ENCODE measurements at regions not wholly inside any gene's neighbourhood (a gene's known extent, or its start where the extent isn't known, plus 50 kb on each side); places are given as distances from the start of the nearest gene placed in this dataset.

DNA sequence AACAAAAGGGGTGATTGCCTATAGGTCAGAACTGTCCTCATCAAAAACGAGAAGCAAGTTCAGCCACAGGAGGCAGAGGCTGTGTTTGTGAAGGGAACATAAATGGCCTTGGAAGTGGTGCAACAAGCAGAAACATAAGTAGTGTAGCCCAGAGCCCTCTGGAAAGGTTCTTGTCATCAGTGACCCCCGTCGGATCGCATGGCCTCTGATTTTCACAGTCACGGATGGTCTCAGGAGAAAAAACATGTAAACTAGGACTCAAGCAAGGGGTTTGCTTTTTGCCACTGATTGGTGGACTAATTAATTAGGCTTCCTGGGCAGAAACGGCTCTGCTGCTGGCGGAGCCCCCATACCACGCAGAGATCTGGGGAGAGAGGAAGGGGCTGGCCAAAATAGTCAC is 496.5 kb upstream of the MKI67 start:
- Histone ChIP-seq H3K79me2 (ENCODE audit: insufficient read depth, low read length) (no peaks in the 10 kb centered on the region), H3K4me3 (replicated peaks in 1 of 3; ENCODE audit: insufficient read depth in 1 of 3, low read depth in 2 of 3, low read length in 3 of 3) (no peak overlapping the region), H3K27ac (ENCODE audit: extremely low read length, insufficient read depth, low read length) (no peak overlapping the region), H3K4me2 (ENCODE audit: low read depth, low read length) (no peak overlapping the region), H3K4me1 (ENCODE audit: insufficient read depth, low read length) (no peaks in the 10 kb centered on the region), H2AFZ (ENCODE audit: low read length) (no peak overlapping the region), H3K27me3 (ENCODE audit: control insufficient read depth in 1 of 2, insufficient read depth in 2 of 2, low read length in 2 of 2) (peaks cover 0 to 36% of the 10 kb centered on the region in 2 experiments; a peak in 3 of 5 replicates), H4K20me1 (ENCODE audit: insufficient read depth, low read length) (no peaks in the 10 kb centered on the region), H3K9ac (ENCODE audit: insufficient read depth, low read depth, low read length) (no peak overlapping the region), H3K36me3 (replicated peaks in 1 of 2; ENCODE audit: control insufficient read depth in 1 of 2, insufficient read depth in 2 of 2, low read length in 2 of 2) (no peaks in the 10 kb centered on the region), H3K9me3 (ENCODE audit: low read length) (no peaks in the 10 kb centered on the region)
- TF ChIP-seq, protein P1, sequence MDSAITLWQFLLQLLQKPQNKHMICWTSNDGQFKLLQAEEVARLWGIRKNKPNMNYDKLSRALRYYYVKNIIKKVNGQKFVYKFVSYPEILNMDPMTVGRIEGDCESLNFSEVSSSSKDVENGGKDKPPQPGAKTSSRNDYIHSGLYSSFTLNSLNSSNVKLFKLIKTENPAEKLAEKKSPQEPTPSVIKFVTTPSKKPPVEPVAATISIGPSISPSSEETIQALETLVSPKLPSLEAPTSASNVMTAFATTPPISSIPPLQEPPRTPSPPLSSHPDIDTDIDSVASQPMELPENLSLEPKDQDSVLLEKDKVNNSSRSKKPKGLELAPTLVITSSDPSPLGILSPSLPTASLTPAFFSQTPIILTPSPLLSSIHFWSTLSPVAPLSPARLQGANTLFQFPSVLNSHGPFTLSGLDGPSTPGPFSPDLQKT (CRISPR knock-in tag; IDR thresholded peaks at IDR 0.05; ENCODE audit: borderline replicate concordance) = no peak
- TF ChIP-seq ZFP1 (CRISPR knock-in tag; IDR thresholded peaks at IDR 0.05) = no peak
- TF ChIP-seq POLR2G (IDR thresholded peaks at IDR 0.05; ENCODE audit: low read depth, low read length) = no peak
- TF ChIP-seq EHMT2 (IDR thresholded peaks at IDR 0.05; ENCODE audit: borderline replicate concordance, low read depth, low read length) = no peak
- no peak for TF ChIP-seq U2AF2 (IDR thresholded peaks at IDR 0.05; ENCODE audit: low read depth, low read length)
- TF ChIP-seq MYNN (CRISPR knock-in tag; IDR thresholded peaks at IDR 0.05; ENCODE audit: low read depth) = no peak
- TF ChIP-seq, protein P2, sequence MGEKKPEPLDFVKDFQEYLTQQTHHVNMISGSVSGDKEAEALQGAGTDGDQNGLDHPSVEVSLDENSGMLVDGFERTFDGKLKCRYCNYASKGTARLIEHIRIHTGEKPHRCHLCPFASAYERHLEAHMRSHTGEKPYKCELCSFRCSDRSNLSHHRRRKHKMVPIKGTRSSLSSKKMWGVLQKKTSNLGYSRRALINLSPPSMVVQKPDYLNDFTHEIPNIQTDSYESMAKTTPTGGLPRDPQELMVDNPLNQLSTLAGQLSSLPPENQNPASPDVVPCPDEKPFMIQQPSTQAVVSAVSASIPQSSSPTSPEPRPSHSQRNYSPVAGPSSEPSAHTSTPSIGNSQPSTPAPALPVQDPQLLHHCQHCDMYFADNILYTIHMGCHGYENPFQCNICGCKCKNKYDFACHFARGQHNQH (CRISPR knock-in tag; IDR thresholded peaks at IDR 0.05) = no peak
- no peak for TF ChIP-seq ISL2 (CRISPR knock-in tag; IDR thresholded peaks at IDR 0.05)
- no peak for TF ChIP-seq SOX5 (CRISPR knock-in tag; IDR thresholded peaks at IDR 0.05; ENCODE audit: borderline replicate concordance)
- no peak for TF ChIP-seq ZNF142 (CRISPR knock-in tag; IDR thresholded peaks at IDR 0.05)
- no peak for TF ChIP-seq ZNF562 (CRISPR knock-in tag; IDR thresholded peaks at IDR 0.05; ENCODE audit: borderline replicate concordance)
- in situ Hi-C loops (cut with HindIII; ENCODE audit: extremely low pct_ligation_motif_present, low pct_unique_long_range_greater_than_20kb) (no loop called here), intact Hi-C loops (cut with micrococcal nuclease; ENCODE audit: unreplicated experiment) (no loop called here)
- ChIA-PET CTCF (ENCODE audit: low intra/inter-chr PET ratio, low total read pairs) (no interaction called here), POLR2A (no interaction called here)
- WGBS (ENCODE audit: low lambda C conversion rate) = 25% methylated on average over 8 of the region's 8 CpGs
- DNase-seq (ENCODE audit: low spot score) (no peak), FAIRE-seq (peak; percentile 42), ATAC-seq (no peak)
- no TSS peak for BruUV-seq (replicated peaks)

Data from HepG2 (cell line).